ENCODE measurements at regions not wholly inside any gene's neighbourhood (a gene's known extent, or its start where the extent isn't known, plus 50 kb on each side); places are given as distances from the start of the nearest gene placed in this dataset.

DNA sequence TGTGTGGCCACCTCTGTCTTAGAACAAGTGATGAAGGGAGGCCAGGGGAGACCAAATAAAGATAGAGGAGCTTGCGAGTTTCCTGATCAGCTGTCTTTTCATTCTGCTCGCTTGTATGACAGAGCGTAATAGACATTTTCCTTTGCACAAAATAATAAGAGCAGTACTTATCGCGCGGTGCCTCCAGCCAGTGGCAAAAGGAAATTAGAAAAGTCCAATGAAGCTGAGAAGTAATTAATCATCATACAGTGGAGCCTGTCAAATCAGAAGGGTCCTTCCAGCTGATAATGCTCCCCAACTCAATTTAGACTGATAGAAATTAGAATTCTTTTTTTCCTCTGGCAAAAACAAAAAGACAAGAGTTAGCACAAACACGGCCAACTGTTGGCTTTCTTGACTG, 307.0 kb upstream of the IRX5 start:
- TF ChIP-seq JUND (IDR thresholded peaks at IDR 0.05; ENCODE audit: low read depth) = no peak
- DNase-seq (ENCODE audit: low read depth in 1 of 2, low spot score in 1 of 2) = no peak
- in situ Hi-C loops (cut with HindIII; ENCODE audit: low pct_unique_long_range_greater_than_20kb, low sequenced_read_pairs) = no loop called here

DNA sequence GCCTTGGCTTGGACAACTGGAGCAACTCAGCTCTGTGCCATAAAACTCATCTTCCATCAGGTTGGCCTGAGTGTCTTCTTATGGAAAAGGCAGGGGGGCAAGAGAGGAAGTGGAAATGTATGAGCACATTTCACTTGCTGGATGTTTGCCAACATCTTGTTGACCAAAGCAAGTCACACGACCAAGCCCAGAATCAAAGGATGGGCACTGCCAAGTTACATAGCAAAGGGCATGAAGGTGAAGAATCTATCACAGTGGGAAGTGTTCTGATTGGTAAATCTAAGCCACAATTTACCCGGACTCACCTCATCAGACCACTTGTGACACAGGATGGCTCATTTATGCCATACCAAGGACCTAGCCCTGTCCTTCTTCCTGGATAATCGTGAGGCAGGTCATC, 310.5 kb upstream of the IRX5 start:
- TF ChIP-seq JUND (IDR thresholded peaks at IDR 0.05; ENCODE audit: low read depth) = no peak
- in situ Hi-C loops (cut with HindIII; ENCODE audit: low pct_unique_long_range_greater_than_20kb, low sequenced_read_pairs) = no loop called here
- no peak for DNase-seq (ENCODE audit: low read depth in 1 of 2, low spot score in 1 of 2)

DNA sequence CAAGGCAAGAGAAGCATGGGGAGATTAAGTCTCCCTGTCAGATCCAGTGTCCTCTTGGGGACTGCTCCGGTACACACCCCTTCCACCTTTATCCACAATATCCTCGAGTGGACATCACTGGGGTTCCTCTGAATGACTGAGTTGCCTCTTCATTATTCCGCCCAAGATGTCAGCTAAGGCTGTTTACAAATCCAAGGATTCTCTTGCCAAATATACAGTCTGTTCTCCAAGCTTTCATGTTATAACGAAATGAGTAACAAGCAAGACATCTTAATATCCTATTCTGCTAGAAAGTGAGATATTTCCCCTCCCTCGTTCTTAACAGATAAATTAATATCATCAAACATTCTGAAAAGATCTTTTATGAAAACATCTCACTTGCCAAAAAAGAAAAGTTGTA, 314.1 kb upstream of the IRX5 start:
- in situ Hi-C loops (cut with HindIII; ENCODE audit: low pct_unique_long_range_greater_than_20kb, low sequenced_read_pairs) = no loop called here
- TF ChIP-seq JUND (IDR thresholded peaks at IDR 0.05; ENCODE audit: low read depth) = no peak
- no peak for DNase-seq (ENCODE audit: low read depth in 1 of 2, low spot score in 1 of 2)

DNA sequence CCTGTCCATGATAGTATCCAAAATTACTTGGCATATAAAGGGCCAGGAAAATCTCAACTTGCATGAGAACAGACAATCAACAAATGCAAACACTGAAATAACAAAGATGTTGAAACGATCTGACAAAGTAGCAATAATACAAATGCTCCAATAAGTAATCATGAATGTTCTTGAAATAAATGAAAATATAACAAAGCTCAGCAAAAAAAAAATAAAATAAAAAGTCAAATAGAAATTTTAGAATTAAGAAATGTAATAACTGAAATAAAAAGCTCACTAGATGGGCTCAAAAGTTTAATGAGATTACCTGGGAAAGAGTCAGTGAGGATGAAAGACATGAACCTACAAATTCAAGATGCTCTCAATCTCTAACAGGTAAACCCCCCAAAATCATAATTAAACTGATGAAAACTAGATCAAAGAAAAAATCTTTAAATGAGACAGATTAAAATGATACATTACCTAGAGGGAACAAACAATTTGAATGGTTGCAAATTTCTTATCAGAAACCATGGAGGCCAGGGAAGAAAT, 319.0 kb upstream of the IRX3 start:
- in situ Hi-C loops (cut with HindIII; ENCODE audit: low pct_unique_long_range_greater_than_20kb, low sequenced_read_pairs) = no loop called here
- no peak for DNase-seq (ENCODE audit: low read depth in 1 of 2, low spot score in 1 of 2)
- no peak for TF ChIP-seq JUND (IDR thresholded peaks at IDR 0.05; ENCODE audit: low read depth)

DNA sequence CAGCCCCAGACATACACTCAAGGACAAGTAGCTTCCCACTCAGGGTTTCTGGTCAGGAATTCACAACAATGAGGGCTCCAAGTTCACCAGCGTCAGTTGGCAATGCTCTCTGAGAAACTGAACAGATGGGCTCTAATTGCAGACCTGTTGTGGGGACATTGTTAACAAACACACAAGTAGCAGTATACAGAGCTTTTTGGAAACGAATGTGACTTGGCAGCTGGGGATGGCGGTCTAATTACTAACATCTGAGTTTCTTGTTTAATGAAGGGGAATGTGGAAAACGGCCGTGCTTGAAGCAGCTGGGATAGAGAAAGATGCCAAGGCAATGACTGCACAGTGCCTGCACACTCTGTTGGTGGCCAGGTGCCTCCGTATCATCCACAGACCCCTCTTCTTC, 316.1 kb upstream of the IRX3 start:
- no peak for TF ChIP-seq JUND (IDR thresholded peaks at IDR 0.05; ENCODE audit: low read depth)
- DNase-seq (ENCODE audit: low read depth in 1 of 2, low spot score in 1 of 2) = no peak
- in situ Hi-C loops (cut with HindIII; ENCODE audit: low pct_unique_long_range_greater_than_20kb, low sequenced_read_pairs) = no loop called here

DNA sequence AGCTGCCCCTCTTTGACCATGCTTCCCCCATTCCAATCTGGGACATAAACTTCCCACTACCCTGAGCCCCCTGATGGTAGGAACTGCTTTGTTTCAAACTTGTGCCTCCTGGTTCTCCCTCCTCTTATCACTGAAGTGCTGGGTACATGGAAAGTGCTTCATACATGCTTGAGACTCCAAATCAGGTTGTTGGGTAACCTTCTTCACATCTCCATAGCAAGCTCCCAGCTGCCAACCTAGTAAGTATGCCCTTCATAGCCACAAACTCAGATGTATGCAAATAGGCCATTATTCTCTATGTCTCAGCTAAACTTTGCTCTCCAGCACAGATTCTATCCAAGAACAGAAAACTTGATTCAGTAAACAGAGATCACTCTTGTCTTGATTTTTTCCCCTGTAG, 310.6 kb upstream of the IRX3 start:
- in situ Hi-C loops (cut with HindIII; ENCODE audit: low pct_unique_long_range_greater_than_20kb, low sequenced_read_pairs) = no loop called here
- TF ChIP-seq JUND (IDR thresholded peaks at IDR 0.05; ENCODE audit: low read depth) = no peak

DNA sequence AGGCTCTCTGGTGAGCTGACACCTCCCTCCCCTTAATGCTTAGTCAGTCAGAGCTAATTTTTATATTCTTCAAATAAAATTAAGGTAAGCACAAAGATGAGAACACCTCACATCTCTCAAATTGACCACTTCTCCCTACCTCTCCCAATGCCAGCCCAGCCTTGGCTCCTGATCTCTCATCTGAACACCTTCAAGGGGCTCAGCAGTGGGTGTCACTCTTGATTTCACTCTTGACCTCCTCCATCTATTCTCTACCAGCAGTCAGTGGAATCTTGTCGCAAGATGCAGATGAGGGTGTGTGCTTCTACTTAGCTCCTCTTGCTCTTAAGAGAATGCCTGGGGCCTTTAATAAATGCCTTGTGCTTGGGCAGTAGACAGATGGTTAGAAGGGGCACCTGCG, 309.0 kb upstream of the IRX3 start:
- no peak for TF ChIP-seq JUND (IDR thresholded peaks at IDR 0.05; ENCODE audit: low read depth)
- DNase-seq (ENCODE audit: low read depth in 1 of 2, low spot score in 1 of 2) = no peak
- in situ Hi-C loops (cut with HindIII; ENCODE audit: low pct_unique_long_range_greater_than_20kb, low sequenced_read_pairs) = no loop called here

More for the DNA sequence above, 310.6 kb upstream of the IRX3 start:
- no peak for DNase-seq (ENCODE audit: low read depth in 1 of 2, low spot score in 1 of 2)

DNA sequence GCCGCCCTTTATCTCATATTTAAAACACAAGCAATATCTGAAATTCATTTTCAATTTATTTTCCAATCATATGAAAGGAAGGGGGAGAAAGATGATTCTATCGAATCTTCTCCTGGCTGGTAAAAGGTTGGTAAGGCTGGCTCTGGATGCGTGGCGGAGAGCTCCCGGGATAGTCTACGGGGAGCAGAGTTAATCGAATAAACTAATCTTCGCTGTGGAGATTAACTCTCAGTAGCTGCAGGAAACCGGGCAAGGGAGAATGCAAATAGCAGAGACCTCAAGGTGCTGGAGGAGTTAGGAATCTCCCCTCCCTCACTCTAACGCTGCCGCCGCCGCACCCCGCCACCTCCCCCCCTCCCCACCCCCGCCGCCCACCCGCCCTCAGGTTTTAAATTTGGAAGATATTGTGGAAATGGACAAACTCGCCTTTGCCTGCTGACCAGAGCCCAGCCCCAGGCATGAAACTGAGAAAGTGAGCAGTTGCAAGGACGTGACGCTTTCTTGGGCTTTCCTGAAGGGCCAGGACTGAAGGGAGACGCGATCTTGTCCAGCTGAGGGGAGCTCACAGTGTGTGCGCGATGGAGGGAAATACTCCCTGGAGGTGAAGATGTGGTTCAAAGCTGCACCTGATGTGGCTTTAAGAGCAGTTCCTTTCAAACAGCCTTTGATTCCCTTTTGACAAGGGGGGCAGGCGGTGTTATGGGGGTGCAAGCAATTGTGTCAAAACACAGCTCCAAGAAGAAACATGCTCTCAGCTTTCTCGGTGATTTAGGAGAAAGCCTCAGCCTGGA, 308.2 kb upstream of the IRX3 start:
- no peak for DNase-seq (ENCODE audit: low read depth in 1 of 2, low spot score in 1 of 2)
- no peak for TF ChIP-seq JUND (IDR thresholded peaks at IDR 0.05; ENCODE audit: low read depth)
- in situ Hi-C loops (cut with HindIII; ENCODE audit: low pct_unique_long_range_greater_than_20kb, low sequenced_read_pairs) = no loop called here

DNA sequence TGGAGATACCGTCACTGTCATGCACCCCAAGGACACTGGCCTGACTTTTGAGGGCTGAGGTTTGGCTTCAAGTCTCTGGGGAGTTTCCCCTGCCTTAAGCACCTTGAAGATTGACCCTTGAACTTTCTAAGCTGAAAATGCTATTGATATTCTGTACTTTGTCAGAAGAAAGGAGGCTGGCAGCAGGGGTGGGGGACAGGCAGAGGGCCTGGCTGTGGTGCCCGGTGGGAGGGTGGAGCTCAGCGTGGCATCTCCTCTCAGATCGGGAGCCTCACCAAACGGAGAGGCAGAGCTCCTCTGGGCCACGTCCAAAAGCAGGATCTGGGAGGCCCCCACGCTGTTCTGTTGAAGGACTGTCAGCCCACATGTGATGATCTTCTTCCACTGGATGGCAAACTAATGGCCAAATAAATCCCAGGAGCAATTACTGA, 305.2 kb upstream of the IRX3 start:
- no peak for DNase-seq (ENCODE audit: low read depth in 1 of 2, low spot score in 1 of 2)
- in situ Hi-C loops (cut with HindIII; ENCODE audit: low pct_unique_long_range_greater_than_20kb, low sequenced_read_pairs) = no loop called here
- no peak for TF ChIP-seq JUND (IDR thresholded peaks at IDR 0.05; ENCODE audit: low read depth)

DNA sequence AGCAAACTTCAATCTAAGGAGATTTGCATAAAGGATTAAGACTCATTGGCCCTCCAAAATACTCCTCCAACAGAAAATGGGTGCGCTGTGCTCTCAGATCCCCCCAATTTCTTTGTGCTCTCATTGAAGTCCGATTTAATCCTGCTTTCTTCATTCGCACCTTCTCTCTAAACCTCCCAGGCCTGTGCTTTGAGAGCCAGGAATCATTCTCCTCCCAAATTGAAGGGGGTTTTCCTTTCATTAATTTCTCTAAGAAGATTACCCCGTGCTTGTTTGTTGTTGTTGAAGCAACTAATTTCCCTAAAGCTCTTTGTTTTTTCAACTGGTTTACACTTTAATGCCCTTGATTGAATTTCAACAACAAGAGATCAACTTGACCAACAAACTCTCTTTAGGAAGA, 304.2 kb upstream of the IRX3 start:
- TF ChIP-seq JUND (IDR thresholded peaks at IDR 0.05; ENCODE audit: low read depth) = no peak
- DNase-seq (ENCODE audit: low read depth in 1 of 2, low spot score in 1 of 2) = no peak
- in situ Hi-C loops (cut with HindIII; ENCODE audit: low pct_unique_long_range_greater_than_20kb, low sequenced_read_pairs) = no loop called here

DNA sequence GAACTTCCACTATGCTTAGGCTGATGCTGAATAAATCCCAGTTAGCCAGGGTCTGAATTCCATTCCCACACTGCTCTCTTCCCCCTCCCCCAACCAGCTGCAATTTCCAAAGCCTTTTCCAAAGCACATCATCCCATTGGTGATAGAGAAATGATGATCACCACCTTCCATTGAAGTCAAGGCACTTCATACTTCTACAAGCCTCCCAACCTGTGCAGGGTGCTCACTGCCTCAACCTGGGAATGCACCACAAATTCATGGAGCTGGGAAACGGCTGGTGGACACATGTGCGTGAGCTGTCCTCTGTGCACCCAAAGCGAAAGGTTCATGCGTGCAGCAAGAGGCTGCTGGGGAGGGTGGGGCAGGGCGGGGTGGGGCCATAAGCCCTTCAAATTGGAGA, 302.7 kb upstream of the IRX3 start:
- TF ChIP-seq JUND (IDR thresholded peaks at IDR 0.05; ENCODE audit: low read depth) = no peak
- no peak for DNase-seq (ENCODE audit: low read depth in 1 of 2, low spot score in 1 of 2)
- in situ Hi-C loops (cut with HindIII; ENCODE audit: low pct_unique_long_range_greater_than_20kb, low sequenced_read_pairs) = no loop called here

DNA sequence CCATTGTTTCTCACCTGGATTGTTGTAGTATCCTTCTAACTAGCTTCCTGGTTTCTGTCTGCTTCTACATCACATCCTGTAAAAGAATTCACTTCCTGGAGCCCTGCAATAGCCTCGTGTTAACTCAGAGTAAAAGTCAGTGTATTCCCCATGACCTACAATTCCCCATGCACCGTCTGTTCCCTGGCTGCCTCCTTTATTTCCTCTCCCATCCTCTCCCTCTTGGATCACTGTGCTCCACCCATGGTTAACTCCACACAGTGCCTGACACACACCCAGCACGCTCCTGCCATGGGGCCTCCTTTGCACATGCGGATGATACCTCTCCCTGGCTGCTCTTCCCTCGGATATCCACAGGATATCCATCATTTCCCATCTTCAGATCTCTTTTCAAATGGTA, 301.4 kb upstream of the IRX3 start:
- in situ Hi-C loops (cut with HindIII; ENCODE audit: low pct_unique_long_range_greater_than_20kb, low sequenced_read_pairs) = no loop called here
- no peak for TF ChIP-seq JUND (IDR thresholded peaks at IDR 0.05; ENCODE audit: low read depth)
- DNase-seq (ENCODE audit: low read depth in 1 of 2, low spot score in 1 of 2) = no peak

DNA sequence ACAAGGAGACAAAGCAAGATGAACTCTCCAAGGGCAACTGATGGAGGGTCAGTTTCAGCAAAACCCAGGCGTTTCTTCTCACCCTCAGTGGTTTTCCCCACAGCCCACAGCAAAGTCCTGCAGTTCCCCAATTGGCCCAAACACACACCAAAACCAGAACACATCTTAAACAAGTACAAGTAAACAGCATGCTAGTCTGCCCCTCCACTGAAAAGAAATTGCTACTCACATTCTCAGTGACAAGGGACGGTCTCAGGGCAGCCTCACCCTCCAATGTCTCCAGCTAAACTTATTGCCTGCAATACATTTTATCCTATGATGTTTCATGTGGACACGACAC, 300.6 kb upstream of the IRX3 start:
- in situ Hi-C loops (cut with HindIII; ENCODE audit: low pct_unique_long_range_greater_than_20kb, low sequenced_read_pairs) = no loop called here
- DNase-seq (ENCODE audit: low read depth in 1 of 2, low spot score in 1 of 2) = no peak
- TF ChIP-seq JUND (IDR thresholded peaks at IDR 0.05; ENCODE audit: low read depth) = no peak

All from T47D (cell line).